Stomach (tissue), 8 donors: ENCODE measurements at regions not wholly inside any gene's neighbourhood (a gene's known extent, or its start where the extent isn't known, plus 50 kb on each side); places are given as distances from the start of the nearest gene placed in this dataset.

ENCODE experiments used
- DNase-seq, 2 donors: peaks; one replicate each; pipeline versions ENCODE4 v3.0.0 to v3.0.0-alpha.2; 2013 to 2019
- H3K27ac ChIP-seq, 5 donors: fragments of 200-600 bp in 4 of 5; sonication (generic) in 4 of 5; one replicate each; pipeline ENCODE4 v1.5.1; 2013 to 2019; ENCODE audit warnings: mild to moderate bottlenecking in 1 of 5, moderate library complexity in 1 of 5
- H3K27me3 ChIP-seq, 3 donors: fragments of 200-600 bp; sonication (generic); one replicate each; pipeline ENCODE4 v1.5.1; 2017 to 2019; ENCODE audit warnings: mixed run types in 1 of 3
- H3K36me3 ChIP-seq, 4 donors: fragments of 200-600 bp; sonication (generic); 1 replicate in 3 of 4; 2 replicates in 1 of 4; pipeline ENCODE4 v1.5.1; 2016 to 2019
- H3K4me1 ChIP-seq, 4 donors: fragments of 200-600 bp; sonication (generic); one replicate each; pipeline ENCODE4 v1.5.1; 2016 to 2019
- H3K4me3 ChIP-seq, 4 donors: fragments of 200-600 bp; sonication (generic) in 3 of 4; one replicate each; pipeline ENCODE4 v1.5.1; 2016 to 2019; ENCODE audit warnings: mild to moderate bottlenecking in 1 of 4
- H3K9me3 ChIP-seq, 4 donors: fragments of 200-600 bp; sonication (generic); one replicate each; pipeline ENCODE4 v1.5.1; 2016 to 2019
- CTCF ChIP-seq, 7 experiments: fragments of 450-650 bp in 4 of 7; fragments of 200-600 bp in 3 of 7; sonication (generic) in 3 of 7; IDR thresholded peaks; one replicate each; pipeline ENCODE4 v1.5.1; 2016 to 2019; ENCODE audit warnings: antibody characterized with exemption in 7 of 7, control low read depth in 2 of 7, mild to moderate bottlenecking in 1 of 7
- EP300 ChIP-seq: sonication (generic); formaldehyde crosslinking; IDR thresholded peaks from one replicate; pipeline ENCODE4 v1.6.1; 2017; ENCODE audit warnings: antibody characterized with exemption
- POLR2A ChIP-seq, 4 donors: fragments of 450-650 bp; IDR thresholded peaks; one replicate each; pipeline ENCODE4 v1.6.1; 2016; ENCODE audit warnings: antibody characterized with exemption in 4 of 4, control low read depth in 2 of 4, mild to moderate bottlenecking in 1 of 4, moderate library complexity in 1 of 4
- POLR2AphosphoS5 ChIP-seq, 3 donors: sonication (generic); formaldehyde crosslinking; IDR thresholded peaks; one replicate each; pipeline ENCODE4 v1.6.1; 2016; ENCODE audit warnings: antibody characterized with exemption in 3 of 3
- WGBS, 5 donors: extraction: QIAGEN DNeasy Blood & Tissue Kit in 3 of 5; methylation state at CpG; one replicate each; pipeline versions ENCODE4 v1.1.5 to v1.1.7; 2013 to 2018; 5-methylcytosine and 5-hydroxymethylcytosine counted together
- intact Hi-C: fragments of 100-400 bp; cut with DNase I; formaldehyde crosslinking; loops from one replicate; pipeline ENCODE4 v1.15.1; 2023; ENCODE audit warnings: low total_unique reads
- donor health status: healthy with polysubstance abuse.
- donor health status: Bipolar disorder and iron deficiency.
- donor health status: healthy.

GRCh38 chr3:59658274-59658673 lies 608.4 kb upstream of the CFAP20DC start:
- 45 to 57% (median 51%) methylated on average over 3 of the region's 3 CpGs for WGBS, 5 donors

GRCh38 chr3:59655418-59656015 lies 605.7 kb upstream of the CFAP20DC start:
- intact Hi-C loops, result no loop called here
- 65 to 88% (median 81%) methylated on average over 5 of the region's 5 CpGs for WGBS, 5 donors

More at GRCh38 chr3:59658274-59658673, 608.4 kb upstream of the CFAP20DC start:
- Histone ChIP-seq H3K4me3 (no peak overlapping the region), H3K4me1 (peaks cover 14 to 39% (median 24%) of the 10 kb centered on the region in 4 donors), H3K27me3 (no peaks in the 10 kb centered on the region), H3K36me3 (no peaks in the 10 kb centered on the region), H3K9me3 (no peaks in the 10 kb centered on the region), H3K27ac (no peak overlapping the region)
- no peak for DNase-seq
- intact Hi-C loops, result no loop called here
- TF ChIP-seq EP300, result no peak
- TF ChIP-seq CTCF (IDR thresholded peaks at IDR 0.05), result no peak
- TF ChIP-seq POLR2AphosphoS5 (IDR thresholded peaks at IDR 0.05), result no peak
- TF ChIP-seq POLR2A (IDR thresholded peaks at IDR 0.05), result no peak

GRCh38 chr3:59654480-59655417 lies 604.9 kb upstream of the CFAP20DC start:
- DNase-seq, result no peak
- intact Hi-C loops, result no loop called here
- peak overlapping the region in 3 of 5 donors; percentile 10 to 63 (median 47) for H3K27ac ChIP-seq
- H3K4me3 ChIP-seq, result no peak overlapping the region
- no peaks in the 10 kb centered on the region for H3K36me3 ChIP-seq
- no peaks in the 10 kb centered on the region for H3K27me3 ChIP-seq
- peaks cover 0 to 12% (median 9%) of the 10 kb centered on the region in 4 donors for H3K9me3 ChIP-seq
- 67 to 79% (median 74%) methylated on average over 12 of the region's 12 CpGs for WGBS, 5 donors
- peaks cover 1 to 18% (median 8%) of the 10 kb centered on the region in 4 donors for H3K4me1 ChIP-seq
- TF ChIP-seq EP300 (no peak), POLR2A (IDR thresholded peaks at IDR 0.05) (no peak)

More at GRCh38 chr3:59655418-59656015, 605.7 kb upstream of the CFAP20DC start:
- TF ChIP-seq POLR2AphosphoS5 (IDR thresholded peaks at IDR 0.05), result no peak
- TF ChIP-seq CTCF (IDR thresholded peaks at IDR 0.05), result no peak
- no peak for TF ChIP-seq EP300
- TF ChIP-seq POLR2A (IDR thresholded peaks at IDR 0.05), result no peak
- Histone ChIP-seq H3K9me3 (peaks cover 0 to 5% (median 2%) of the 10 kb centered on the region in 4 donors), H3K27me3 (no peaks in the 10 kb centered on the region), H3K4me1 (peaks cover 8 to 26% (median 14%) of the 10 kb centered on the region in 4 donors), H3K27ac (no peak overlapping the region), H3K36me3 (no peaks in the 10 kb centered on the region), H3K4me3 (no peak overlapping the region)
- DNase-seq, result no peak

- H3K4me3 ChIP-seq, result no peak overlapping the region
- no peak for TF ChIP-seq POLR2AphosphoS5 (IDR thresholded peaks at IDR 0.05)
- no peak for TF ChIP-seq POLR2A (IDR thresholded peaks at IDR 0.05)
- TF ChIP-seq CTCF (IDR thresholded peaks at IDR 0.05), result no peak
- TF ChIP-seq EP300, result no peak
- no peaks in the 10 kb centered on the region for H3K36me3 ChIP-seq
- H3K4me1 ChIP-seq, result peaks cover 0 to 12% (median 3%) of the 10 kb centered on the region in 4 donors
- peak overlapping the region in 4 of 5 donors; percentile 13 to 63 (median 42) for H3K27ac ChIP-seq
- no peaks in the 10 kb centered on the region for H3K27me3 ChIP-seq
- intact Hi-C loops, result no loop called here
- H3K9me3 ChIP-seq, result peaks cover 0 to 18% (median 11%) of the 10 kb centered on the region in 4 donors
- DNase-seq, result peak in 1 of 2 donors; percentile 76
- WGBS, 5 donors, result 47 to 55% (median 49%) methylated on average over 9 of the region's 9 CpGs
Measured at GRCh38 chr3:59654123-59654479, 604.3 kb upstream of the CFAP20DC start.
